ENCODE measurements at regions not wholly inside any gene's neighbourhood (a gene's known extent, or its start where the extent isn't known, plus 50 kb on each side); places are given as distances from the start of the nearest gene placed in this dataset.
"Not testable (repeated sequence)": the region's sequence is repeated elsewhere in the genome, so short reads cannot be mapped to it uniquely, and the experiment has no call there.

DNA sequence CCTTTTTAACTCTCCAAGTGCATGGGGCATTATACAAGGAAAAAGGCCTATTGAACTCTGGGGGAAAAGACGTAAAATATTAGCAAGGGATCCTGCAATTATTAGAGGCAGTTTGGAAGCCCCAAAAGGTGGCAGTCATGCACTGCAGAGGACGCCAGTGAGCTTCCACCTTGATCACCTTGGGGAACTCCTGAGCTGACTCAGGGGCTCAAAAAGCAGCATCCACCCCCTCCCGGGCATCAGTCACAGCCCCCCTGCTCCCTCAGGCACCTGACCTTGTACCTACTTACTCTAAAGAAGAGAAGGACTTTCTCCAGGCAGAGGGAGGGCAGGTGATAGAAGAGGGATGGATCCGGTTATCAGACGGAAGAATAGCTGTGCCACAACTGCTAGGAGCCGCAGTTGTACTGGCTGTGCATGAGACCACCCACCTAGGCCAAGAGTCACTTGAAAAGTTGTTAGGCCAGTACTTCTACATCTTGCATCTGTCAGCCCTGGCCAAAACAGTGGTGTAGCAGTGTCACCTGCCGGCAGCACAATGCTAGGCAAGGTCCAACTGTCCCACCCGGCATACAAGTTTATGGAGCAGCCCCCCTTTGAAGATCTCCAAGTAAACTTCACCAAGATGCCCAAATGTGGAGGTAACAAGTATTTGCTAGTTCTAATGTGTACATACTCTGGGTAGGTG is 601.6 kb downstream of the UQCRFS1 start:
- FAIRE-seq; H3K27ac ChIP-seq (ENCODE audit: control insufficient read depth, insufficient read depth); H2AFZ ChIP-seq (ENCODE audit: control insufficient read depth, low read depth, low read length); H3K4me2 ChIP-seq (ENCODE audit: control insufficient read depth, insufficient read depth); intact Hi-C loops (cut with micrococcal nuclease; ENCODE audit: unreplicated experiment); H3K4me3 ChIP-seq; H3K36me3 ChIP-seq (ENCODE audit: control insufficient read depth in 2 of 2, insufficient read depth in 2 of 2, low read length in 1 of 2); POLR2A ChIA-PET; H3K9ac ChIP-seq (ENCODE audit: control insufficient read depth, insufficient read depth, low read length); H3K9me3 ChIP-seq (replicated peaks; ENCODE audit: control insufficient read depth, insufficient read depth, low read length); DNase-seq (ENCODE audit: low read depth, low spot score); H3K27me3 ChIP-seq (replicated peaks in 1 of 2; ENCODE audit: control insufficient read depth in 2 of 2, insufficient read depth in 2 of 2, low read length in 1 of 2); BruUV-seq (replicated peaks); H3K4me1 ChIP-seq (ENCODE audit: control insufficient read depth, insufficient read depth, low read length); ATAC-seq; in situ Hi-C loops (cut with MboI); H3K79me2 ChIP-seq (ENCODE audit: control insufficient read depth, insufficient read depth, low read length); H4K20me1 ChIP-seq (ENCODE audit: control insufficient read depth, insufficient read depth): not testable (repeated sequence)
- WGBS (ENCODE audit: insufficient coverage, insufficient replicate concordance, low lambda C conversion rate, missing lambda C conversion rate) = 49% methylated on average over 8 of the region's 8 CpGs
- RAD21 ChIA-PET (ENCODE audit: unreplicated experiment) = interaction anchor here (0.8 to 3.0 kb wide), 4 partner anchors 22 to 143 kb away, joined by 3 to 17 read pairs (median 4); no protein-coding TSS in a partner anchor
- SMC1A ChIA-PET (ENCODE audit: uncharacterized antibody, unreplicated experiment) = interaction anchor here (0.6 to 3.2 kb wide), 7 partner anchors 20 to 202 kb away, joined by 4 to 13 read pairs (median 5); no protein-coding TSS in a partner anchor
- CTCF ChIA-PET = interaction anchor here (0.6 to 5.5 kb wide), 6 partner anchors 9 to 149 kb away, joined by 3 to 25 read pairs (median 4); no protein-coding TSS in a partner anchor

DNA sequence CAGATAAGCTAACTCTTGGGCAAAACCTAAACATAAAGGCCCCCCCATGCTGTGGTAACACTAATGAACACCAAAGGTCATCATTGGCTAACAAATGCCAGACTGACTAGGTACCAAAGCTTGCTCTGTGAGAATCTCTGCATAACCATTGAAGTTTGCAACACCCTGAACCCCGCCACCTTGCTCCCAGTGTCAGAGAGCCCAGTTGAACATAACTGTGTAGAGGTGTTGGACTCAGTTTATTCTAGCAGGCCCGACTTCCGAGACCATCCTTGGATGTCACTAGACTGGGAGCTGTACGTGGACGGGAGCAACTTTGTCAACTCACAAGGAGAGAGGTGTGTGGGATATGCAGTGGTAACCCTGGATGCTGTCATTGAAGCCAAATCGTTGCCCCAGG is 602.2 kb downstream of the UQCRFS1 start:
- FAIRE-seq = no peak
- no peak overlapping the region for H3K4me3 ChIP-seq
- TF ChIP-seq SRF (IDR thresholded peaks at IDR 0.05; ENCODE audit: low read depth in 2 of 2, low read length in 2 of 2) (no peak), GABPA (IDR thresholded peaks at IDR 0.05; ENCODE audit: low read depth) (no peak), NFYA (IDR thresholded peaks at IDR 0.05; ENCODE audit: borderline replicate concordance, low read depth, low read length) (no peak), RAD51 (IDR thresholded peaks at IDR 0.05) (no peak), POLR2A (IDR thresholded peaks at IDR 0.05; ENCODE audit: low read depth, low read length) (no peak), SP1 (IDR thresholded peaks at IDR 0.05; ENCODE audit: low read depth, low read length) (no peak), ZNF24 (IDR thresholded peaks at IDR 0.05) (no peak), RUNX3 (IDR thresholded peaks at IDR 0.05; ENCODE audit: low read length) (no peak)
- TF ChIP-seq, protein P1, sequence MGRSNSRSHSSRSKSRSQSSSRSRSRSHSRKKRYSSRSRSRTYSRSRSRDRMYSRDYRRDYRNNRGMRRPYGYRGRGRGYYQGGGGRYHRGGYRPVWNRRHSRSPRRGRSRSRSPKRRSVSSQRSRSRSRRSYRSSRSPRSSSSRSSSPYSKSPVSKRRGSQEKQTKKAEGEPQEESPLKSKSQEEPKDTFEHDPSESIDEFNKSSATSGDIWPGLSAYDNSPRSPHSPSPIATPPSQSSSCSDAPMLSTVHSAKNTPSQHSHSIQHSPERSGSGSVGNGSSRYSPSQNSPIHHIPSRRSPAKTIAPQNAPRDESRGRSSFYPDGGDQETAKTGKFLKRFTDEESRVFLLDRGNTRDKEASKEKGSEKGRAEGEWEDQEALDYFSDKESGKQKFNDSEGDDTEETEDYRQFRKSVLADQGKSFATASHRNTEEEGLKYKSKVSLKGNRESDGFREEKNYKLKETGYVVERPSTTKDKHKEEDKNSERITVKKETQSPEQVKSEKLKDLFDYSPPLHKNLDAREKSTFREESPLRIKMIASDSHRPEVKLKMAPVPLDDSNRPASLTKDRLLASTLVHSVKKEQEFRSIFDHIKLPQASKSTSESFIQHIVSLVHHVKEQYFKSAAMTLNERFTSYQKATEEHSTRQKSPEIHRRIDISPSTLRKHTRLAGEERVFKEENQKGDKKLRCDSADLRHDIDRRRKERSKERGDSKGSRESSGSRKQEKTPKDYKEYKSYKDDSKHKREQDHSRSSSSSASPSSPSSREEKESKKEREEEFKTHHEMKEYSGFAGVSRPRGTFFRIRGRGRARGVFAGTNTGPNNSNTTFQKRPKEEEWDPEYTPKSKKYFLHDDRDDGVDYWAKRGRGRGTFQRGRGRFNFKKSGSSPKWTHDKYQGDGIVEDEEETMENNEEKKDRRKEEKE (IDR thresholded peaks at IDR 0.05) = no peak
- TF ChIP-seq, protein P2, sequence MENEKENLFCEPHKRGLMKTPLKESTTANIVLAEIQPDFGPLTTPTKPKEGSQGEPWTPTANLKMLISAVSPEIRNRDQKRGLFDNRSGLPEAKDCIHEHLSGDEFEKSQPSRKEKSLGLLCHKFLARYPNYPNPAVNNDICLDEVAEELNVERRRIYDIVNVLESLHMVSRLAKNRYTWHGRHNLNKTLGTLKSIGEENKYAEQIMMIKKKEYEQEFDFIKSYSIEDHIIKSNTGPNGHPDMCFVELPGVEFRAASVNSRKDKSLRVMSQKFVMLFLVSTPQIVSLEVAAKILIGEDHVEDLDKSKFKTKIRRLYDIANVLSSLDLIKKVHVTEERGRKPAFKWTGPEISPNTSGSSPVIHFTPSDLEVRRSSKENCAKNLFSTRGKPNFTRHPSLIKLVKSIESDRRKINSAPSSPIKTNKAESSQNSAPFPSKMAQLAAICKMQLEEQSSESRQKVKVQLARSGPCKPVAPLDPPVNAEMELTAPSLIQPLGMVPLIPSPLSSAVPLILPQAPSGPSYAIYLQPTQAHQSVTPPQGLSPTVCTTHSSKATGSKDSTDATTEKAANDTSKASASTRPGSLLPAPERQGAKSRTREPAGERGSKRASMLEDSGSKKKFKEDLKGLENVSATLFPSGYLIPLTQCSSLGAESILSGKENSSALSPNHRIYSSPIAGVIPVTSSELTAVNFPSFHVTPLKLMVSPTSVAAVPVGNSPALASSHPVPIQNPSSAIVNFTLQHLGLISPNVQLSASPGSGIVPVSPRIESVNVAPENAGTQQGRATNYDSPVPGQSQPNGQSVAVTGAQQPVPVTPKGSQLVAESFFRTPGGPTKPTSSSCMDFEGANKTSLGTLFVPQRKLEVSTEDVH (IDR thresholded peaks at IDR 0.05; ENCODE audit: low read depth, partially characterized antibody) = no peak

More for the DNA sequence above, 602.2 kb downstream of the UQCRFS1 start:
- BruUV-seq (replicated peaks) = no TSS peak
- no peak for ATAC-seq
- Histone ChIP-seq H4K20me1 (ENCODE audit: control insufficient read depth, insufficient read depth) (no peaks in the 10 kb centered on the region), H3K27me3 (replicated peaks in 1 of 2; ENCODE audit: control insufficient read depth in 2 of 2, insufficient read depth in 2 of 2, low read length in 1 of 2) (no peaks in the 10 kb centered on the region), H3K9me3 (replicated peaks; ENCODE audit: control insufficient read depth, insufficient read depth, low read length) (no peaks in the 10 kb centered on the region; the same call in 2 of the 3 replicates), H2AFZ (ENCODE audit: control insufficient read depth, low read depth, low read length) (no peak overlapping the region), H3K27ac (ENCODE audit: control insufficient read depth, insufficient read depth) (no peak overlapping the region), H3K4me2 (ENCODE audit: control insufficient read depth, insufficient read depth) (no peak overlapping the region), H3K9ac (ENCODE audit: control insufficient read depth, insufficient read depth, low read length) (no peak overlapping the region), H3K36me3 (ENCODE audit: control insufficient read depth in 2 of 2, insufficient read depth in 2 of 2, low read length in 1 of 2) (no peaks in the 10 kb centered on the region), H3K79me2 (ENCODE audit: control insufficient read depth, insufficient read depth, low read length) (no peaks in the 10 kb centered on the region), H3K4me1 (ENCODE audit: control insufficient read depth, insufficient read depth, low read length) (no peaks in the 10 kb centered on the region)
- ChIA-PET RAD21 (ENCODE audit: unreplicated experiment) (interaction anchor here (0.8 to 3.0 kb wide), 5 partner anchors 22 to 142 kb away, joined by 3 to 17 read pairs (median 4); no protein-coding TSS in a partner anchor), POLR2A (no interaction called here), CTCF (interaction anchor here (0.6 to 5.5 kb wide), 5 partner anchors 23 to 149 kb away, joined by 3 to 25 read pairs (median 3); no protein-coding TSS in a partner anchor), SMC1A (ENCODE audit: uncharacterized antibody, unreplicated experiment) (interaction anchor here (0.6 to 3.2 kb wide), 7 partner anchors 20 to 201 kb away, joined by 4 to 13 read pairs (median 5); no protein-coding TSS in a partner anchor)
- intact Hi-C loops (cut with micrococcal nuclease; ENCODE audit: unreplicated experiment) (no loop called here), in situ Hi-C loops (cut with MboI) (no loop called here)
- DNase-seq (ENCODE audit: low read depth, low spot score) = no peak
- 34% methylated on average over 6 of the region's 6 CpGs for WGBS (ENCODE audit: insufficient coverage, insufficient replicate concordance, low lambda C conversion rate, missing lambda C conversion rate)
